Osteocyte (in vitro differentiated cells): ENCODE measurements at regions not wholly inside any gene's neighbourhood (a gene's known extent, or its start where the extent isn't known, plus 50 kb on each side); places are given as distances from the start of the nearest gene placed in this dataset.
A peak's percentile ranks its signal among the peaks of the same experiment; 100 is the strongest.

Source experiments
- DNase-seq: peaks from one replicate; pipeline ENCODE4 v3.0.0; 2021; ENCODE audit warnings: mixed read lengths; ENCODE audit not compliant: unreplicated experiment; ENCODE audit errors: extremely low spot score
- H3K27ac Mint-ChIP-seq: one replicate; pipeline ENCODE4 v1.8.0; 2021; ENCODE audit warnings: mild to moderate bottlenecking, mixed read lengths; ENCODE audit not compliant: unreplicated experiment
- H3K27me3 Mint-ChIP-seq: one replicate; pipeline ENCODE4 v1.8.0; 2021; ENCODE audit warnings: mixed read lengths; ENCODE audit not compliant: unreplicated experiment
- H3K36me3 Mint-ChIP-seq: one replicate; pipeline ENCODE4 v1.8.0; 2021; ENCODE audit warnings: mixed read lengths; ENCODE audit not compliant: unreplicated experiment
- H3K4me1 Mint-ChIP-seq: one replicate; pipeline ENCODE4 v1.8.0; 2021; ENCODE audit warnings: mixed read lengths; ENCODE audit not compliant: unreplicated experiment
- H3K4me3 Mint-ChIP-seq: one replicate; pipeline ENCODE4 v1.8.0; 2021; ENCODE audit warnings: mild to moderate bottlenecking, moderate library complexity, mixed read lengths; ENCODE audit not compliant: unreplicated experiment
- H3K9me3 Mint-ChIP-seq: one replicate; pipeline ENCODE4 v1.8.0; 2021; ENCODE audit warnings: mixed read lengths; ENCODE audit not compliant: unreplicated experiment
- CTCF ChIP-seq: fragments of 200-600 bp; sonication (generic); IDR thresholded peaks from 2 replicates; pipeline ENCODE4 v1.5.0; 2021; ENCODE audit warnings: antibody characterized with exemption, mild to moderate bottlenecking, moderate library complexity

GRCh38 chr2:217282531-217282930 is 422.7 kb upstream of the TNP1 start:
- no peak for TF ChIP-seq CTCF
- DNase-seq: no peak
- Mint-ChIP-seq H3K9me3 (no peaks in the 10 kb centered on the region), H3K4me1 (peaks cover 53% of the 10 kb centered on the region), H3K27me3 (no peaks in the 10 kb centered on the region), H3K27ac (no peak overlapping the region), H3K36me3 (no peaks in the 10 kb centered on the region), H3K4me3 (no peak overlapping the region)

GRCh38 chr2:217279556-217279955 is 419.7 kb upstream of the TNP1 start:
- no peak for TF ChIP-seq CTCF
- H3K4me1 Mint-ChIP-seq: peaks cover 41% of the 10 kb centered on the region
- no peak overlapping the region for H3K4me3 Mint-ChIP-seq
- H3K27me3 Mint-ChIP-seq: no peaks in the 10 kb centered on the region
- no peak for DNase-seq
- H3K36me3 Mint-ChIP-seq: no peaks in the 10 kb centered on the region
- H3K27ac Mint-ChIP-seq: peak overlapping the region; percentile 69
- no peaks in the 10 kb centered on the region for H3K9me3 Mint-ChIP-seq

GRCh38 chr2:217279140-217279539 is 419.3 kb upstream of the TNP1 start:
- Mint-ChIP-seq H3K36me3 (no peaks in the 10 kb centered on the region), H3K27ac (peak overlapping the region; percentile 69), H3K9me3 (no peaks in the 10 kb centered on the region), H3K27me3 (no peaks in the 10 kb centered on the region), H3K4me1 (peaks cover 40% of the 10 kb centered on the region), H3K4me3 (no peak overlapping the region)
- TF ChIP-seq CTCF: no peak
- DNase-seq: no peak

GRCh38 chr2:217277646-217278398 is 418.0 kb upstream of the TNP1 start:
- no peak overlapping the region for H3K27ac Mint-ChIP-seq
- H3K36me3 Mint-ChIP-seq: no peaks in the 10 kb centered on the region
- no peak for DNase-seq
- H3K4me1 Mint-ChIP-seq: peaks cover 29% of the 10 kb centered on the region
- no peaks in the 10 kb centered on the region for H3K9me3 Mint-ChIP-seq
- H3K27me3 Mint-ChIP-seq: no peaks in the 10 kb centered on the region
- TF ChIP-seq CTCF: no peak
- no peak overlapping the region for H3K4me3 Mint-ChIP-seq

- Mint-ChIP-seq H3K27me3 (no peaks in the 10 kb centered on the region), H3K4me1 (peaks cover 30% of the 10 kb centered on the region), H3K36me3 (no peaks in the 10 kb centered on the region), H3K9me3 (no peaks in the 10 kb centered on the region), H3K4me3 (no peak overlapping the region), H3K27ac (no peak overlapping the region)
- DNase-seq: no peak
- no peak for TF ChIP-seq CTCF
Measured at GRCh38 chr2:217276433-217276832, 416.6 kb upstream of the TNP1 start.
